GM18511 (cell line): ENCODE measurements at regions not wholly inside any gene's neighbourhood (a gene's known extent, or its start where the extent isn't known, plus 50 kb on each side); places are given as distances from the start of the nearest gene placed in this dataset.

Experiments used
- ATAC-seq: cut with Tn5 transposase; IDR thresholded peaks from one replicate; pipeline ENCODE4 v1.9.1; 2021; ENCODE audit warnings: mild to moderate bottlenecking, moderate library complexity; ENCODE audit not compliant: unreplicated experiment

GRCh38 chr5:121175986-121176385 is 675.7 kb upstream of the FTMT start:
- ATAC-seq, result no peak

DNA sequence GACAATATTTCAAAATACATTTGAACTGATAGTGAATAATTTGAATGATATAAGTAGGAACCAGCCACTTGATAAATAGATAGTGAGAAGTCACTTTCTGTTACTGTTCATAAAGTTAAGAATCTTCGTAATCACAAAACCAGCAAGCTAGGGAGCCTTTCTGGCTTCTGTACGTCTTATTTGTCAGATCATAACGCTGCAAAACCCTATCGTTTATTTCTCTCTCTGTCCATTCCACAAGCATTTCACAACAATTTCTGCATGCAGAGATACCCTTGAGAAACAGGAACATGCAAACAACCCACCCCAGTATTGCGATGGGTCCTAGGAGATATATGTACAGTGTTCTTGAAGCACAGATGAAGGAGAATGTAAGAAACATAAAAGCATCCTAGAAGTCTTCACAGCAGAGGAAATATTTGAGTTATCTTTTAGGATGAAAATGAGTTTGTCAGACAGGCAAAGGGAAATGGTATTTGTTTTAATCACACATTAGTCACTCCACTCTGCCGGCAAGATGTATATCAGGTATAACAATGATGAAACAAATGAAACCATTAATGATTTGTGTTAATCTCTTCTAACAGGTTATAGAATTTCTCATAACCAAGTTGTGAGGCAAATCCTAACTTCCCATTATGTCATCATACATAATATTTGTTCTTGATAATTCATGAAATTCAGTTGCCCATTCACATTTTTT is 668.7 kb upstream of the FTMT start:
- ATAC-seq, result no peak

DNA sequence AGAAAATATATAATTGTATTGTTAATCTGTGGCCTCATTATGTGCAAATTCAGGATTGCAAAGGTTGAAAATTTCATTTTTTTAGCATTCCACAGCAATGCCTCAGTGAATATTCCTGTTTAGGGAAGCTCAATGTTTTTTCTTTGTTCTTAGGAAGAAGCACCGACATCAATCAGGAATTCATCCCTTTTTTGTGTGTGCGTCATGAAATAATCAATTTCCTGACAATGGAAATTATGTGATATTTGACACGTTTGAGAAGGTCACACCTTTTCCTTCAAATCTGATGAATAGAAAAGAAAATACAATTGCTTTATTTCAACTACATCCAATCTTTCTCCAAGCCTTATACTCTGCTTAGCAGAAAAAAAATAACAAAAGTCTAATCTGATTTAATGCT is 662.8 kb upstream of the FTMT start:
- no peak for ATAC-seq

- no peak for ATAC-seq
These were observed 662.1 kb upstream of the FTMT start for GRCh38 chr5:121189342-121190305.

GRCh38 chr5:121199216-121199999 is 652.3 kb upstream of the FTMT start:
- no peak for ATAC-seq

DNA sequence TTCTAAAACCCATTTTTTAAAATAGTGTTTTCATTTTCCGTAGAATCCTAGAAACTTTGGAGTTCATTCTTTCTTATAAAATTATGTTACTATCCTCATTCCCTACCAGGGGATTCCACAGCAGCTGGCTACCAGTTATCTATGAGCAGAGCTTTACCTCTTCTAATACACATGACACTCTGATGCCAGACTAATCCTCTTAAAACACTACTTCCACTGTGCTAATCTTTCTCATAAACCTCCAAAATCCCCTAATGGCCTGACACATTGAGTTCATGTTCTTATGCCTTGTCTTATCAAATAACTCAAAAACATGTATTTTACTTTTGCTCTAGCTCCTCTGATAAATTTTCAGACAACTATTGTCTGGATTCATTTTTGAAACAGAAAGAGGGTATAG is 633.6 kb upstream of the FTMT start:
- no peak for ATAC-seq

- no peak for ATAC-seq
These were observed 630.2 kb upstream of the FTMT start for GRCh38 chr5:121221483-121221882.

DNA sequence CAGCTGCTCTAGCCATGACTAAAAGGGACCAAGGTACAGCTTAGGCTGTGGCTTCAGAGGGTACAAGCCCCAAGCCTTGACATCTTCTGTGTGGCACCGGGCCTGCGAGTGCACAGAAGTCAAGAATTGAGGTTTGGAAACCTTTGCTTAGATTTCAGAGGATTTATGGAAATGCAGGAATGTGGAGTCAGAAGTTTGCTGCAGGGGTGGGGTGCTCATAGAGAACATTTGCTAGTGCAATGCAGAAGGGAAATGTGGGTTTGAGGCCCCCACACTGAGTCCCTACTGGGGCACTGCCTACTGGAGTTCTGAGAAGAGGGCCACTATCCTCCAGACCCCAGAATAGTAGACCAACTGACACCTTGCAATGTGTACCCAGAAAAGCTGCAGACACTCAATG is 624.9 kb upstream of the FTMT start:
- no peak for ATAC-seq

DNA sequence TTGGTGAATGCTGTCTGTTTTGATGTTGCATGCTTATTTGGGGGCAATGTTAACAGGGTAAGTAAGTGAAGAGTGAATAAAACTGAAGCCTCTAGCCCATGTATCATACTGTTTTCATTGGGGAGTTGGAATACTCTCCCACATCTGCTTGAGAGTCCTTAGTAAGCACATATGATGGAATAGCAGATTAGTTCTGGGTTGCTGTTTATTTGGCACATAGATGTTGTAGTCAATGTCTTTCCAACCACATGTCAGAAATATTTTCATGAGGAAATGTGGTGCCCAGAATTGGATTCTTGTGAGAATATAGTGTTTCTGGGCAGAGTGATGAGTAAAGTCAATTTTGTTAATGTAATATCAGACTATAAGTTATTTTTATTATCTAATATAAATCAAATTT is 611.7 kb upstream of the FTMT start:
- no peak for ATAC-seq

DNA sequence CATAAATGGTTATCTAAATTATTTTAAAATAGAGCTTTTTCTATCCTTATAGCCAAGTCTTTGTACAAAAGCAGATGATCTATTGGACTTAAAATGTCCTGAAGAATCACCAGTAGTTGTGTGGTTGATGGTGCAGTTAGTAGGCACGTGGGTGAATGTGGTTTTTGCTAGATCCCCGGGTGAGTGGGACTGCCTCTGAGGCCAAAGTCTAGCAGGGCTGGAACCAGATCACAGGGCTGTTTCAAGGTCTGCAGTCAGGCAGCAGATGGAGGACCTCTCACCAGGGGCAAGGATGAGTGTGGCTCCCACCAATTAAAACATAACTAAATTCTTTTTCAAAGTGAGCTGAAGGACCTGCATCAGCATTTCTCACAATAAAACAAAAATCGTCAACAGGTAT is 604.7 kb upstream of the FTMT start:
- no peak for ATAC-seq

- ATAC-seq, result no peak
These were observed 599.7 kb upstream of the FTMT start for GRCh38 chr5:121251954-121252353.

DNA sequence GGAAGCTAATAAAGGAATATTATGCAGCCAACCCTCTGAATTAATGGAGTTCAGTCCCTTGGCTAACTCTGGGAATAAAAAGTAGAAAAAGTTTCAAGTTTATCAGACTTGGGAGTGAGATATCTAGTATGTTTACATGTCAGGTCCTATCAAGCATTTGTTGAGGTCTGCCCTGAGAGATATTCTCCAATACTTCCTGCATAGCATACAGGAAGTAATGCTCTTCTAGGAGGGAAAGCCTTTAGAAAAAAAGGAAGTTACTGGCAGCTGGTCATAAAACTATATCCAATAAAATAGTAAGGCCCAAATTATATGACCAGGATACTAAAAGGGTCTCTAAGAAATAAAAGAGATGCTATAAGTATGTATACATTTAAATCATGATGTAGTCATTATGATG is 594.1 kb upstream of the FTMT start:
- ATAC-seq, result no peak

DNA sequence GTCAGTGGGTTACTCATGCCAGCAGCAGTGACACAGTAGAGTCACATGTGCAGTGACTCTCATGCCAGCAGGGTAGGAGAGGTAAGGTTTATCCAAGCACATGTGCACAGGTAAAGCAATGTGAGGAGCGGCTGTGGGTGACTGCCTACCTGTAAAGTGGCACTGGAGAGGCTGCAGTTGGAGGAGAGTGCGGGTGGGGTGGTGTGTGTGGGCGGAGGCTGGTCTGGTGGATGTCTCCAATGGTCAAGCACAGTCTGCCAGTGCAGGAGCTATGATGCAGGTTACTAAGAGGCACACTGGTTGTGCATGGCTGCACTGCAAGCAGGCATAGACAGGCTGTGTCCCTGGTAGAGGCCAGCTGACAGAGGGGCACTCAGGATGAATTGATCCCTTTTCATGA is 588.2 kb upstream of the FTMT start:
- ATAC-seq, result no peak

DNA sequence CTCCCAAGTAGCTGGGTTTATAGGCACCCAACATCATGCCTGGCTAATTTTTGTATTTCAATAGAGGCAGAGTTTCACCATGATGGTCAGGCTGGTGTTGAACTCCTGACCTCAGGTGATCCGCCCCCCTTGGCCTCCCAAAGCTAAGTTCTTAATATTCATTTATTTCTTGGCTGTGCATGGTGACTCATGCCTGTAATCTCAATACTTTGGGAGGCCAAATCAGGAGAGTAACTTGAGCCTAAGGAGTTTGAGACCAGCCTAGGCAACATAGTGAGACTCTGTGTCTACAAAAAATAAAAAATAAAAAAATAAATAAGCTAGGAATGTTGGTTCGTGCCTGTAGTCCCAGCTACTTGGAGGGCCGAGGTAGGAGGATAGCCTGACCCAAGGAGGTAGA is 587.1 kb upstream of the FTMT start:
- ATAC-seq, result no peak

GRCh38 chr5:121271546-121271945 is 580.1 kb upstream of the FTMT start:
- no peak for ATAC-seq

DNA sequence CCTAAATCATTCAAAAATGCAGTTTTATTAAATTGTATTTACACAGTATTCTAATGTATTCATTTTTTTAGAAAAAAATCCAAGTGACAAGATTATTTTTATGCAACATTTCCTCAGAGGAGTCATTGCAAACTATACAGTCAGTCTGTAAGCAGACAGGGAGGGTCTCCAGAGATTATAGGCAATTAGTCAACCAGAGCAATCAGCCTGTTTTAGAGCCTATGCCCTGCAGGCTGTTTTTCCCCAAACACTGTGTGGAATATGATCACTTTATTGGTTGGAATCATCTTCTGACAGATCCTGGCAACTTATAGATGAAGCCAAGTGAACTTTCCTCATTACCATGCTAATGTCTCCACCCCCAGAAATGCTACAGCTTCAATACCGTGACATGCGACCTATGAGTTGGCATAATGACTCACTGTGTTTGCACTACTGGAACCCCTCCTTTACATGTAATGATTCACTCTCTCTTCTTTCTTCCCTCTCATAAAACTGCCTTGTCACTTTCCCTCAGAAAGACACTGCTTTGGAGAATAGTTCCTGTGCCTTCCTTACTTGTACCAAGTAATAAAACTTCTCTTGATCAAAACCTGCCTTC is 577.7 kb upstream of the FTMT start:
- no peak for ATAC-seq

DNA sequence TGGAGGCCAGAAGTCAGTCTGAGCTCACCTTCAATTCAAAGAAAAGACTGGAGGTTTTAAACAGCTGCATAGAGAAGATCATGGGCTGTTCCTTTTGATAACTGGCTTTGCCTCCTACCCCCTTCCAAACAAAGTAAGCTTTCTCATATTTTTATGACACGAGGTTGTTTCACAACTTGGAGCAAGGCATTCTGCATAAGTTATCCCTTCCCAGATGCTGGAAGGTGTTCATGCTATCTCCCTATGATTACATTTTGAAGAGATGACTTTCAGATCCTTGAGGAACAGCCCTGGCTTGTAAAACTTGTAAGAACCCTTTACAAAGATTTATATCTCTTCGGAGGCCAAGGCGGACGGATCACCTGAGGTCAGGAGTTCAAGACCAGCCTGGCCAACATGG is 571.9 kb upstream of the FTMT start:
- no peak for ATAC-seq

DNA sequence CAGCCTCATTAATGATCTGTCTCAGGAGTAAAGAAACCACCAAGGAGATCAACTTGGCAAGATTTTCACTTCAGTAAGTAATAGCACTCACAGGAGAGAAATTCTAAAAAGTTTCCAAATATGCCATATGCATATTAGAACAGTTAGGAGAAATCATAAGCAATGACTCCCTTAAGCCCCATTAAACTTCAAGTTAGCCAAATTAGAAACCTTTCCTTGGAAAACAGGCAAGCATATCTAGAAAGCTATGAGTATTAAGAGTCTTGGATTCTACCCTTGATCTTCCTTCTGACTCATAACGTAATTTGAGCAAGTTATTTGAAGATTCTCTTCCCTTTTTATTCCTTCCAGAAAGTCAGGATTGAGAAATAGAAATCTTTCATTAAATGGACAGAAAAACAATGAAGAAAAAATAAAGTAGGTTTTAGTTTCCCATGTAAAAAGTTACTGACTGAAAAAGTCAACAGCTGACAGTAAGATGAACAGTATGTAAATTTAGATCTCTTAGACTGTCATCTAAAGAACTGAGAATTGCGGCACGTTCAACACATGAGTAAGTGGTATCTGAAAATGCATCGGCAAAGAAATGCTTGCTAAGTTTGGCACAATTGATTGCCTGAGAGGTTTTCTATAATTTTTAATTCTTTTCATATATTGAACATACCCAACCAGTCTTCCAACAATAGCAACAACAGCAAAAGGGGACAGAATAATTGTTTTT is 565.7 kb upstream of the FTMT start:
- ATAC-seq, result no peak

- no peak for ATAC-seq
These were observed 562.9 kb upstream of the FTMT start for GRCh38 chr5:121288781-121289180.

GRCh38 chr5:121292664-121293063 is 559.0 kb upstream of the FTMT start:
- no peak for ATAC-seq
